Thyroid gland (tissue), 4 donors: ENCODE measurements at regions not wholly inside any gene's neighbourhood (a gene's known extent, or its start where the extent isn't known, plus 50 kb on each side); places are given as distances from the start of the nearest gene placed in this dataset.

ENCODE experiments used
- DNase-seq, 2 donors: peaks; one replicate each; pipeline ENCODE4 v3.0.0-alpha.2; 2019
- H3K27ac ChIP-seq, 3 donors: fragments of 200-600 bp; sonication (generic); 1 replicate in 2 of 3; 2 replicates in 1 of 3; pipeline ENCODE4 v1.5.1; 2016 to 2019; ENCODE audit warnings: mild to moderate bottlenecking in 1 of 3, moderate library complexity in 1 of 3
- H3K27me3 ChIP-seq: fragments of 200-600 bp; sonication (generic); one replicate; pipeline ENCODE4 v1.5.1; 2019
- H3K36me3 ChIP-seq, 2 donors: fragments of 200-600 bp; sonication (generic); one replicate each; pipeline ENCODE4 v1.5.1; 2016 to 2019
- H3K4me1 ChIP-seq, 2 donors: fragments of 200-600 bp; sonication (generic); one replicate each; pipeline ENCODE4 v1.5.1; 2017 to 2019
- H3K4me3 ChIP-seq, 3 donors: fragments of 200-600 bp; sonication (generic); replicated peaks in 1 of 3; 1 replicate in 2 of 3; 2 replicates in 1 of 3; pipeline ENCODE4 v1.5.1; 2016; ENCODE audit warnings: mild to moderate bottlenecking in 1 of 3
- H3K9me3 ChIP-seq: fragments of 200-600 bp; sonication (generic); one replicate; pipeline ENCODE4 v1.5.1; 2017
- POLR2A ChIP-seq, 2 donors: fragments of 450-650 bp; IDR thresholded peaks; one replicate each; pipeline ENCODE4 v1.6.1; 2017; ENCODE audit warnings: antibody characterized with exemption in 2 of 2, mild to moderate bottlenecking in 2 of 2, moderate library complexity in 1 of 2
- WGBS, 2 donors: methylation state at CpG; one replicate each; pipeline ENCODE4 v1.1.5; 2017; 5-methylcytosine and 5-hydroxymethylcytosine counted together
- intact Hi-C: fragments of 100-400 bp; cut with DNase I; formaldehyde crosslinking; loops from one replicate; pipeline ENCODE4 v1.15.1; 2023
- TF ChIP-seq, protein P1 (sequence below), 6 experiments: fragments of 200-600 bp in 3 of 6; fragments of 450-650 bp in 3 of 6; sonication (generic) in 3 of 6; IDR thresholded peaks; one replicate each; pipeline ENCODE4 v1.5.1; 2016 to 2019; ENCODE audit warnings: antibody characterized with exemption in 6 of 6, mild to moderate bottlenecking in 2 of 6, inconsistent platforms in 1 of 6, moderate library complexity in 1 of 6

DNA sequence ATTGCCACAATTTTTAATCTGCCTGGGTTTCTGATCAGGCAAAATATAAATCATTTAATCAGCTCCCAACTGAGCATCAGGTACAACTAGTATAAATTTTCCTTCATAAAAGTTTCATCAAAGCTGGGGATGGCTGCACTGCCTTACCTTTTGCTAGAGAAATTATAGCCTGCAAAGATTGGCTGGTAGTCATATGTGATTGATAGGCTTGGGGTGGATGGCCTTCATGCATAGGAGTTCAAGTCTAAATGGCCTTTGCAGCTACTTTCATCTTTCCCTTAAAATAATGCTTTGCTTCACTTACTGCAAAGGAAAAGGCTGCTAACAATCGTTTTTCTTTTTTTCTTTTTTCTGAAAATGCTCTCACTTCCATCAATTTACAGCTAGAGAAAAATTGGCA lies 739.7 kb downstream of the CENPC start:
- H3K27me3 ChIP-seq, result no peaks in the 10 kb centered on the region
- WGBS, 2 donors, result 36 to 43% methylated on average over 1 of the region's 1 CpG
- H3K9me3 ChIP-seq, result no peaks in the 10 kb centered on the region
- TF ChIP-seq, protein P1, sequence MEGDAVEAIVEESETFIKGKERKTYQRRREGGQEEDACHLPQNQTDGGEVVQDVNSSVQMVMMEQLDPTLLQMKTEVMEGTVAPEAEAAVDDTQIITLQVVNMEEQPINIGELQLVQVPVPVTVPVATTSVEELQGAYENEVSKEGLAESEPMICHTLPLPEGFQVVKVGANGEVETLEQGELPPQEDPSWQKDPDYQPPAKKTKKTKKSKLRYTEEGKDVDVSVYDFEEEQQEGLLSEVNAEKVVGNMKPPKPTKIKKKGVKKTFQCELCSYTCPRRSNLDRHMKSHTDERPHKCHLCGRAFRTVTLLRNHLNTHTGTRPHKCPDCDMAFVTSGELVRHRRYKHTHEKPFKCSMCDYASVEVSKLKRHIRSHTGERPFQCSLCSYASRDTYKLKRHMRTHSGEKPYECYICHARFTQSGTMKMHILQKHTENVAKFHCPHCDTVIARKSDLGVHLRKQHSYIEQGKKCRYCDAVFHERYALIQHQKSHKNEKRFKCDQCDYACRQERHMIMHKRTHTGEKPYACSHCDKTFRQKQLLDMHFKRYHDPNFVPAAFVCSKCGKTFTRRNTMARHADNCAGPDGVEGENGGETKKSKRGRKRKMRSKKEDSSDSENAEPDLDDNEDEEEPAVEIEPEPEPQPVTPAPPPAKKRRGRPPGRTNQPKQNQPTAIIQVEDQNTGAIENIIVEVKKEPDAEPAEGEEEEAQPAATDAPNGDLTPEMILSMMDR (IDR thresholded peaks at IDR 0.05), result no peak
- TF ChIP-seq POLR2A (IDR thresholded peaks at IDR 0.05), result no peak
- intact Hi-C loops, result no loop called here
- no peaks in the 10 kb centered on the region for H3K36me3 ChIP-seq
- H3K4me1 ChIP-seq, result no peaks in the 10 kb centered on the region
- no peak for DNase-seq
- no peak overlapping the region for H3K4me3 ChIP-seq
- H3K27ac ChIP-seq, result no peak overlapping the region

DNA sequence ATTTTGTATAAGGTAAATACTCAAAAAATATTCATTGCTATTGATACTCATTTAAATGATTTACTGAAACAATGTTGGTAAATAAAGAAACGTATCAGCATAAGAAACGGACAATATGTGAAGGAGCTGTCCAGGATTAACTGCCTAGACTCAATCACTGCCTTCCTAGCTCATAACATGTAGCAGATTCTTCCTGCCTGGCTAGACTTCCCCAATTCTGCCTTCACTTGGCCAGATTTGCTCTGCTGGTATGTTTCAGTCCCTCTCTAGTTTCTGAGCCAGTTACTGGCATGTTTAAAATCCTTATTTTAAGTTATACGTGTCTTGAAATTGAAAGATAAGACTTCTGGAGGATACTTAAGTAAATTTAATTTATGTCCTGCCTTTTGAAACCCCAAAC lies 740.3 kb downstream of the CENPC start:
- intact Hi-C loops, result no loop called here
- Histone ChIP-seq H3K4me1 (no peaks in the 10 kb centered on the region), H3K27ac (no peak overlapping the region), H3K4me3 (no peak overlapping the region), H3K27me3 (no peaks in the 10 kb centered on the region), H3K36me3 (no peaks in the 10 kb centered on the region), H3K9me3 (no peaks in the 10 kb centered on the region)
- no peak for DNase-seq
- TF ChIP-seq, protein P1 (IDR thresholded peaks at IDR 0.05), result no peak
- no peak for TF ChIP-seq POLR2A (IDR thresholded peaks at IDR 0.05)
- 59 to 73% methylated on average over 3 of the region's 3 CpGs for WGBS, 2 donors

DNA sequence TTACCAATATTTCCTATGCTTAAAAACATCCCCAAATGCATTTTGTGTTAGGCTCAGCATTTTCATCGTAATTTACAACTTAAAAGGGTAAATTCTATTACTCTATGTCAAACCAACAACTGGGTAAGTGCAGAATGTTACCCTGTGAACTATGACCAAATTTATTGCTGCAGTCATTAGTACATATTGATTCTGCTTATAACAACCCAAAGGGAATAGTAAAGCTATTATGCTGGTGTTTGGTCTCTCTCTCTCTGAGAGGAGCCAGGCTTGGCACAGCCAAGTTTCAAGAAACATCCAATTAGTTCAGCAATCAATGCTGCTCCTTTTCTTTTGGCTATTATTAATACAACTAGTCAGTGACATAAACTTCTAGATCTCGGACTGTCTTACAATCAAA lies 747.7 kb downstream of the CENPC start:
- no peak for DNase-seq
- H3K4me3 ChIP-seq, result no peak overlapping the region
- 85 to 90% methylated on average over 2 of the region's 2 CpGs for WGBS, 2 donors
- H3K36me3 ChIP-seq, result no peaks in the 10 kb centered on the region
- no peaks in the 10 kb centered on the region for H3K4me1 ChIP-seq
- TF ChIP-seq, protein P1 (IDR thresholded peaks at IDR 0.05), result no peak
- no peak for TF ChIP-seq POLR2A (IDR thresholded peaks at IDR 0.05)
- H3K27me3 ChIP-seq, result no peaks in the 10 kb centered on the region
- H3K27ac ChIP-seq, result no peak overlapping the region
- intact Hi-C loops, result no loop called here
- H3K9me3 ChIP-seq, result no peaks in the 10 kb centered on the region

DNA sequence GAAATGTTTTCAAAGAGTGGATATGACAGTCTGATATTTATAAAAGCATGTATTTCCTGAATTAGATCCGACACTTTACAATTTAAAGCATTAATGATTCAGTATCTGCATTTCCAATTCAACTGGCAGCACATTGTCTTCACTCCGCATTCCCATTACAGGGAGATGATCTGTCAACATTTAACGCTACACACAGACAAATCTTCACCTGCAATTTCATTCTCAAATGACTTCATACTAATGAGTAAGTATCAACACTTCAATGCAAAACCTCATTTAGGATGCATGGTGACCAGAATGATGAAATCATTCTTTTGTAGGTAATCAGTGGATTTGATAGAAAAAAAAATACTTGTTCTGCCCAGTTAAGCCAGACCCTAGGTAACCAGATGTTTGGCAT lies 749.6 kb downstream of the CENPC start:
- no peak for DNase-seq
- no peak overlapping the region for H3K27ac ChIP-seq
- H3K4me3 ChIP-seq, result no peak overlapping the region
- intact Hi-C loops, result no loop called here
- 88 to 93% methylated on average over 3 of the region's 3 CpGs for WGBS, 2 donors
- no peaks in the 10 kb centered on the region for H3K27me3 ChIP-seq
- no peaks in the 10 kb centered on the region for H3K4me1 ChIP-seq
- no peaks in the 10 kb centered on the region for H3K9me3 ChIP-seq
- no peak for TF ChIP-seq POLR2A (IDR thresholded peaks at IDR 0.05)
- TF ChIP-seq, protein P1 (IDR thresholded peaks at IDR 0.05), result no peak
- H3K36me3 ChIP-seq, result no peaks in the 10 kb centered on the region

DNA sequence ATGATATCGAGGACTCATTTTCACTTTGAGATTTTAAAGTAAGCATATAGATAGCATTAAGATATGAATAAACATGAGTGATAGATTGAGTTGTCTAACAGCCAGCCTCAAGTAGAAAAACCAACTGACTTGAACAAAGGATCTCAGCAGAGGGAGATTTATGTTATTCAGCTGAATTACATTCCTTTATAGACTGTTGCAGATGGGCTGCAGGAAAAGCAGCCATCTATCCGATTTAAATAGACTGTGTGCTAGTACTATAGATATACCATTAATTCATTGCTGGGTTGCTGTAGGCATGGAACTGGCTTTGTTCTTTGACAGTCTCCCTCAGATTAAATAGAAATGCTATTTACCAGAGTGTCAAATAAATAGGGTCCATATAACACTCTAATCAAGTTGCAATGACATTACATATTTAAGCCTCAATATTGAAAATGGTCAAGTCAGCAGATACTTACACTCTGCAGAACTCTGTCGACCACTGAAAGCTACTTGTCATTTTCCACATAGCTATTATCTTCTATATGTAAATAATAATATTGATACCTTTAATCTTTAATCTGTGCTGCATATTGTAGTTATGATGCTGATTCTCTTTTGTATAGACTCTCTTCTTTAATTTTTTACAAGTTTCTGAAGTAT lies 750.8 kb downstream of the CENPC start:
- 77 to 84% methylated on average over 3 of the region's 3 CpGs for WGBS, 2 donors
- TF ChIP-seq POLR2A (IDR thresholded peaks at IDR 0.05), result no peak
- TF ChIP-seq, protein P1 (IDR thresholded peaks at IDR 0.05), result no peak
- no peak for DNase-seq
- Histone ChIP-seq H3K9me3 (no peaks in the 10 kb centered on the region), H3K27me3 (no peaks in the 10 kb centered on the region), H3K27ac (no peak overlapping the region), H3K36me3 (no peaks in the 10 kb centered on the region), H3K4me1 (no peaks in the 10 kb centered on the region), H3K4me3 (no peak overlapping the region)
- intact Hi-C loops, result no loop called here
